ENCODE measurements at regions not wholly inside any gene's neighbourhood (a gene's known extent, or its start where the extent isn't known, plus 50 kb on each side); places are given as distances from the start of the nearest gene placed in this dataset.

- TF ChIP-seq CTCF (conservative IDR thresholded peaks at IDR 0.05; ENCODE audit: low read depth, low read length) (no peak), EZH2phosphoT487 (IDR thresholded peaks at IDR 0.05; ENCODE audit: borderline replicate concordance, low read length) (no peak)
These were observed 1104.2 kb upstream of the LRRN3 start for GRCh38 chr7:109986701-109987100.

All from PC-3 (cell line).